ENCODE measurements at regions not wholly inside any gene's neighbourhood (a gene's known extent, or its start where the extent isn't known, plus 50 kb on each side); places are given as distances from the start of the nearest gene placed in this dataset.
"Not testable (repeated sequence)": the region's sequence is repeated elsewhere in the genome, so short reads cannot be mapped to it uniquely, and the experiment has no call there.

GRCh38 chr6:57904356-57904755 is 586.9 kb downstream of the PRIM2 start:
- CTCF ChIA-PET; DNase-seq (ENCODE audit: extremely low spot score); POLR2A ChIA-PET: not testable (repeated sequence)
- TF ChIP-seq ARNT (IDR thresholded peaks at IDR 0.05) (0 out of 2 replicates have a peak, but pooled peaks have one; percentile 26), CTBP1 (IDR thresholded peaks at IDR 0.05; ENCODE audit: borderline replicate concordance) (0 out of 2 replicates have a peak, but pooled peaks have one; percentile 23)
- TF ChIP-seq, protein P1, sequence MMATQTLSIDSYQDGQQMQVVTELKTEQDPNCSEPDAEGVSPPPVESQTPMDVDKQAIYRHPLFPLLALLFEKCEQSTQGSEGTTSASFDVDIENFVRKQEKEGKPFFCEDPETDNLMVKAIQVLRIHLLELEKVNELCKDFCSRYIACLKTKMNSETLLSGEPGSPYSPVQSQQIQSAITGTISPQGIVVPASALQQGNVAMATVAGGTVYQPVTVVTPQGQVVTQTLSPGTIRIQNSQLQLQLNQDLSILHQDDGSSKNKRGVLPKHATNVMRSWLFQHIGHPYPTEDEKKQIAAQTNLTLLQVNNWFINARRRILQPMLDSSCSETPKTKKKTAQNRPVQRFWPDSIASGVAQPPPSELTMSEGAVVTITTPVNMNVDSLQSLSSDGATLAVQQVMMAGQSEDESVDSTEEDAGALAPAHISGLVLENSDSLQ (IDR thresholded peaks at IDR 0.05), result peak; percentile 11; the same call in 1 of the 2 replicates

DNA sequence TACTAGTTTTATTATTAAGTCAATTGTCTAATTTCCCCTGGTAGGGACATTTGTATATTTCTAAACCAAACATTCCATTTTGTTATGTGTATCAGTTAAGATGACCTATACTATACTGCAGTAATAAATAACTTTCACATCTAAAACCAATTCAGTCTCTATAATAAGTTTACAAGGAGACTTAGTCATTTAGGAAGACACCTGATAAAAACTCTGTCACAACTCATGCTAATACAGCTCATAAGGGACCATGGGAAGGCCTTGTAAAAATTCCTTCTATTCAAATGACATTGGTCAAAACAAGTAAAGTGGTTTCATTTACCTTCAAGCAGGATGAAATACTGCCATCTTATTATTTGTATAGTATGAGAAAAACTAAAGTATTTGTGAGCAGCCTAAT is 597.9 kb downstream of the PRIM2 start:
- CTCF ChIA-PET; DNase-seq (ENCODE audit: extremely low spot score); POLR2A ChIA-PET: not testable (repeated sequence)

GRCh38 chr6:57942966-57943365 is 625.5 kb downstream of the PRIM2 start:
- DNase-seq (ENCODE audit: extremely low spot score); CTCF ChIA-PET; POLR2A ChIA-PET: not testable (repeated sequence)

GRCh38 chr6:57946084-57946768 is 628.8 kb downstream of the PRIM2 start:
- POLR2A ChIA-PET; CTCF ChIA-PET; DNase-seq (ENCODE audit: extremely low spot score): not testable (repeated sequence)

DNA sequence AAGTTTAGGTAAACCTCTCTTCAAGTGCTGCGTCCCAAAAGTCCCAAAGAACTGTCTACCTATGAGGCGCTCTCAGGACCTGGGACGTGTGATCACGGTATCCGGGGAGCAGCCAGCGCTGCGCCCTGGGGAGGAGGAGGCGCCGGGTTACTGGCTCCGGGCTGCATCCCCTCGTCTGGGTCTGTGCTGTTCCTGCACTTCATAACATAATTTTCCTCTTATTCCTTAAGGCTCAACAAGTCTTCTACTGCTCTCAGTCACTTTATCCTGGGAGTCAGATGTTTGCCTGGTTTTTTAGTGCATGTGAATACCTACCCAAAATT is 629.3 kb downstream of the PRIM2 start:
- DNase-seq (ENCODE audit: extremely low spot score); CTCF ChIA-PET; POLR2A ChIA-PET: not testable (repeated sequence)

- CTCF ChIA-PET; DNase-seq (ENCODE audit: extremely low spot score); POLR2A ChIA-PET: not testable (repeated sequence)
Observed at GRCh38 chr6:57948481-57948880, 631.1 kb downstream of the PRIM2 start.

- CTCF ChIA-PET; DNase-seq (ENCODE audit: extremely low spot score); POLR2A ChIA-PET: not testable (repeated sequence)
Observed at GRCh38 chr6:57950430-57950829, 633.0 kb downstream of the PRIM2 start.

- DNase-seq (ENCODE audit: extremely low spot score); POLR2A ChIA-PET; CTCF ChIA-PET: not testable (repeated sequence)
Observed at GRCh38 chr6:57966757-57967156, 649.3 kb downstream of the PRIM2 start.

GRCh38 chr6:57971956-57972355 is 654.5 kb downstream of the PRIM2 start:
- DNase-seq (ENCODE audit: extremely low spot score); POLR2A ChIA-PET; CTCF ChIA-PET: not testable (repeated sequence)

- POLR2A ChIA-PET, result no interaction called here
- no peak for DNase-seq (ENCODE audit: extremely low spot score)
Observed at GRCh38 chr6:57974653-57975052, 657.2 kb downstream of the PRIM2 start.

GRCh38 chr6:57975127-57975526 is 657.7 kb downstream of the PRIM2 start:
- POLR2A ChIA-PET, result not testable (repeated sequence)

More at GRCh38 chr6:57974653-57975052, 657.2 kb downstream of the PRIM2 start:
- CTCF ChIA-PET, result no interaction called here
- TF ChIP-seq TARDBP (IDR thresholded peaks at IDR 0.05), result no peak
- no peak for TF ChIP-seq FOXA1 (IDR thresholded peaks at IDR 0.05)
- no peak for TF ChIP-seq HDGF (IDR thresholded peaks at IDR 0.05; ENCODE audit: borderline replicate concordance)
- TF ChIP-seq ARNT (IDR thresholded peaks at IDR 0.05), result no peak

GRCh38 chr6:57976371-57976770 is 658.9 kb downstream of the PRIM2 start:
- DNase-seq (ENCODE audit: extremely low spot score); POLR2A ChIA-PET; CTCF ChIA-PET: not testable (repeated sequence)

More at GRCh38 chr6:57975127-57975526, 657.7 kb downstream of the PRIM2 start:
- DNase-seq (ENCODE audit: extremely low spot score); CTCF ChIA-PET: not testable (repeated sequence)

- DNase-seq (ENCODE audit: extremely low spot score); CTCF ChIA-PET: not testable (repeated sequence)
Observed at GRCh38 chr6:57983603-57984002, 666.2 kb downstream of the PRIM2 start.

GRCh38 chr6:57984575-57984974 is 667.1 kb downstream of the PRIM2 start:
- CTCF ChIA-PET; DNase-seq (ENCODE audit: extremely low spot score); POLR2A ChIA-PET: not testable (repeated sequence)

More at GRCh38 chr6:57983603-57984002, 666.2 kb downstream of the PRIM2 start:
- POLR2A ChIA-PET, result not testable (repeated sequence)

DNA sequence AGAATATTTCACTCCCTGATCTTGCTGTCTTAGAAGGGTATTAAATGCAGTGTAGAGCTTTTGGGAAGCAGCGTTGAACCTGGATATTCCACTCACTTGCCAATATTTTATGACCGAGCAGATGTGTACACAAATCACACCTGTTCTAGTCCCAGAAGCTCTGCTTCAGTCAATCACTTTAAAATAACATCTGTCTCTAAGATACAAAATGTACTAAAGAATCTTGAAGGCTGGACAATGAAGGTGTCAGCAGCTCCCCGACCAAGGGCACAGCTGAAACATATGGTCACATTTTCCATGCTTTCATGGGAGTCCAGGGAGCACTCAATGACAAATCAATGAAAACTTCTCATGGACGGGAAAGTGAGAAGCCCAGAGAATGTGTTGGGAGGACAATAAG is 668.3 kb downstream of the PRIM2 start:
- DNase-seq (ENCODE audit: extremely low spot score); POLR2A ChIA-PET; CTCF ChIA-PET: not testable (repeated sequence)

DNA sequence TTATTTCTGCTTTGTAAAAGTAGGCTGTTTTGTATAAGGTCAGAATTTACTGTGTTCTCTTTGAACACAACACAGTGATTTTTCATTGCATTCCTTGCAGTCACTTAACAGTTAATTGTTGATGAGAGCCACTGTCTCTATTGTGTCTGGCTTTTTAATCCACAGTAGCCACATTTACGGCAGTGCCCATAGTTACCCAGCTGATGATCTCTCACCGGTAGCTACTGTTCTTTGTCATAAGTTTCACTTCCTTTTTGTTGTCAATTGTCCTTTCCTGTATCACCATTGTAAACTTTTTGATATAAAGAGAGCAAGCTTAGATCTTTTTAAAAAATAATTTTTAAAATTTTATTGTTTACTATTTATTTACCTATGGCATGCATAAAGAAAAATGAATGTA is 669.2 kb downstream of the PRIM2 start:
- DNase-seq (ENCODE audit: extremely low spot score); POLR2A ChIA-PET; CTCF ChIA-PET: not testable (repeated sequence)

DNA sequence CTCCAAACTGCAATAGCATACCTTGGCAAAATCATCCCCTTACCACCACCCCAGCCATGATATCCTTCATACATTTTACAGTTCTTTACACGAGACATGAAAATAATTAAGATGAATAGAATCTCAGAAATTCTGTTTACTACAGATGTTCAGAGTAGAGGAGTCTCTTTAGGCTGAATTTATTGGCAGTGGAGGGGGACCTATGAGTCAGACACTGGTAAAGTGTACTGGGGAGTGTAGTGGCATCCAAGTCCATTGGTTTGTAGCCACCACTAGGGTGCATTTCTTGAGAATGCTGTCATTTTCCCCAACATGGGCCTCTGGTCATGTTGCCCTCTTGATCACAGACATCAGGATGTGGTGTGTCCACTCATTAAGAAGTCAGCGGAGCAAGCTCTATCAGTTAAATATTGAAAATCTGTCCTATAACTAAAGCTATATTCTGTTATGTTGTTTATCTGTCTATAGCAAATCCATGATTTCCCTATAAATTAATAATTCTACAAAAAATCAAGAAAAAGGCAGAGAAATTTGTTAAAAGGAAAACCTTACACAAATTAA is 672.2 kb downstream of the PRIM2 start:
- CTCF ChIA-PET; POLR2A ChIA-PET; DNase-seq (ENCODE audit: extremely low spot score): not testable (repeated sequence)

All from HEK293T (cell line).